NCI-H2227 treated with DMSO at 0.1 percent for 48 hours (cell line): ENCODE measurements at regions not wholly inside any gene's neighbourhood (a gene's known extent, or its start where the extent isn't known, plus 50 kb on each side); places are given as distances from the start of the nearest gene placed in this dataset.
A peak's percentile ranks its signal among the peaks of the same experiment; 100 is the strongest.
"Not testable (repeated sequence)": the region's sequence is repeated elsewhere in the genome, so short reads cannot be mapped to it uniquely, and the experiment has no call there.

Experiments used
- DNase-seq: peaks from one replicate; lab custom pipeline; 2025; lab: John Stamatoyannopoulos, UW

GRCh38 chr7:91405873-91406272 lies 141.6 kb downstream of the FZD1 start:
- not testable (repeated sequence) for DNase-seq

DNA sequence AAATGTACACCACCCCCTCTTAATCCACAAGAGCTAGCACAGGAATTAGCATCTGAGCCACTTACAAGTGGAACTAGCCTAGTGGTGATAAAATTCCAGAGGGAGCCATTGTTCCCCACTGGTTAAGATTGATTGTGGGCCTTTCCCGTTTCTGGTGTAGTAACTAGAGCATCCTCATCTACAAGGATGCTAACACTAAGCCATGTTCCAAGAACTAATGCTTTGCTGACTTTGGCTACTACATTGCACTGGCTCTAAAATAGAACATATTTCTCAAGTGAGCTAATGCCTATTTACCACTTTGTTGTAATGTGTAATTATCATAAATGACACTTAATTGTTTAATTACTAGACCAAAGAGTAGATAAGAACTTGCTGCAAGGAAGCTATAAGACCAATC lies 143.7 kb downstream of the FZD1 start:
- no peak for DNase-seq

DNA sequence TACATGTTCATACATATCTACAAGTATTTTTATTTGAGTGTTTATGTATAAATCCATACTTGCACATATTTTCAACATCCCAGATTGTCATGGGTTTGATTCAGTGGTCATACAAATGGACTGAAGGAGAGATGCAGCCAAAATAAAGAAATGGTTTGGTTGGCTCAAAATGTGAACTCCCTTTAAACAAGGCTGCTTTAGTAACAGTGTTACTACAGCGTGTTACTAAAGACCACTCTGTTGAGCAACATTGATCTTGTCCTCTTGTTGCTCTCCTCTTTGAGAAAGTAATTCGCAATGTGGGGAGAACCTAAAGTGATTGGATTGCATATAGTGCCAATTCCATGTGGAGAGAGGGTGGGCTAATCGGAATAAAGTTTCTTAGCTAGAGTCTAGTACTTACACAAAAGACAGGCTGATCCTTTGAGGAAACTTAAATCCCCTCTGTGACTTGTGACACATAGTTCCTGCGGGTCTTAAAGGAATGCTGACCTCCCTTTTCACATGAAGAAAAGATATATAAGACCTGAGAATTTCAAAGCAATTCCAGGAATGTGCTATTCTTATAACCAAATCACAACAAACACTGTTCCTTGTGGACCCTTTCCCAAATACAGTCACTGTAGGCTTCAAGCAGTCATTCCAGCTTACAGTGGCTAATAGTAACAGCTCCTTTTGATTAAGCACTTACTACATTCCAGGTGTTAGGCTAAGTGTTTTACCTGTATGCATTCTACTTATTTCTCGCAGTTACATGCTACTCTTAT lies 144.3 kb downstream of the FZD1 start:
- DNase-seq = no peak

- DNase-seq = no peak
These were observed 146.8 kb downstream of the FZD1 start for GRCh38 chr7:91411060-91411459.

GRCh38 chr7:91412298-91412697 lies 148.1 kb downstream of the FZD1 start:
- no peak for DNase-seq

DNA sequence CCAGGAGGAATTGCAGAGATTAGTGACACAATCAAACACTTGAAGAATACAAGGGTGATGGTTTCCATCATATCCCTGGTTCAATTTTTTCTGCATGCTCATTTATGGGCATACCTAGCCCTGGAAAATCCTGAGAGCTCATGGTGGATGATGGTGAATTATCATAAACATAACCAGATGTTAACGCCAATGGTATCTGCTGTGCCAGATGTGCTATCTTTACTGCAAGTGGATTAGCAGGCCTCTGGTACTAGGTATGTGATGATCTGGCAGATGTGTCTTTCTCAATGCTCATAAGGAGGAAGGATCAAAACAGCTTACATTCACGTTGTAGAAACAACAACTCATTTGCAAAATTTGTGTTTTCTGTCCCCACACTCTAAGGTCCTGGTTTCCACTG lies 150.5 kb downstream of the FZD1 start:
- DNase-seq = no peak

GRCh38 chr7:91416155-91416865 lies 152.1 kb downstream of the FZD1 start:
- no peak for DNase-seq

DNA sequence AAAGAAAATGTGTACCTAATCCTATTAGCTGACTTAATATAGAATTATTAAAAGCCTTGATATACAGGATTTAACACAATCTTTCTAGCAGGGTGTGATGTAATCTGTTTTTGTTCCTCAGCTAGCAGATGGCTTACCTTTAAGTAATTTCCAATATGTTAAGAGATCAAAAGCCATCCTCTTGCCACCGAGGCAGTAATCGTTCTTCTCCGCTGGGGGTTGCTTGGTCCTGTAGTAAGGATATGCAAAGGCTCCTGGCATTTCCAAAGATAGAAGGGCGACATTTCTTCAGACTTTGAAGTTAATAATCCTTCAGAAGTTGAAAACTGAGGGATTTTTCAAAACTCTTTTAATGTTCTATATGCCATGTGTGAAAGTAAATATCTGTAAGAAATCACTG lies 156.4 kb downstream of the FZD1 start:
- no peak for DNase-seq

GRCh38 chr7:91421018-91421417 lies 156.8 kb downstream of the FZD1 start:
- DNase-seq = no peak

- DNase-seq = no peak
These were observed 160.1 kb downstream of the FZD1 start for GRCh38 chr7:91424371-91424770.

DNA sequence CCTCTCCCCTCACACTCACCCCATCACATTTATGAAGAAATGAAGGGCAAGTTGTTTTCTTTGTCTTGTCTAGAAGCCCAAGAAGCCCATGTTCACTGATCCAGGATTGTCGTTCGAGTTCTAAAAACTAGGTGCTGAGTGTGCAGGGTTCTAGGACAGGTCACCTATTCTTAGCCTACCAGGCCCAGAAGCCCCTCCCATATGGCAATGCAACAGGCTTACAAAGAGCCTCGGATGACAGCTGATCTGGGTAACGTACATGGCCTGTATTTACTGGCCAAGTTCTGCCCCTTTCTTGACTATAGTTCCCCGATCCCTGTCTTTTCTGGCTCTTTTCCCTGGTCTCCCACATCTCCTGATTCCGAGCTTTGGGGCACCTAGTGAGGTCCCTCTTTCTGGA lies 160.9 kb downstream of the FZD1 start:
- no peak for DNase-seq

DNA sequence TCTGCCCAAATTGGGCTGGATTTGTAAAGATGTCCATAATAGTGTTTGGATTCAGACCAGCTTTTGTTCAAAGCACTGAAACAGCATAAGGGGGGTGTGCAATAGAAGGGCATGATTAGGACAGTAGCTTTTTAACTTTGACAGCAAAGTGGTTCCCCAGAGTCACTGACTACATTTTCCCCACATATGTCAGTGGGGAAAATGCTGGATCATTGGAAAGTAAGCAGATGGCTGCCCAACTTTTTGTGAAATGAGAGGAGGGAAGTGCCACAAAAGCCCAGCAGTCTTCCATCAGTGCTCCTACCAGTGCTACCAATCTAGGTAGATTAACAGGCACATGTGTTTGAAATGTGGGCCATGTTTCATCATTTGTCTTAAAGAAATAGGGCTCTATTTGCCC lies 162.8 kb downstream of the FZD1 start:
- no peak for DNase-seq

DNA sequence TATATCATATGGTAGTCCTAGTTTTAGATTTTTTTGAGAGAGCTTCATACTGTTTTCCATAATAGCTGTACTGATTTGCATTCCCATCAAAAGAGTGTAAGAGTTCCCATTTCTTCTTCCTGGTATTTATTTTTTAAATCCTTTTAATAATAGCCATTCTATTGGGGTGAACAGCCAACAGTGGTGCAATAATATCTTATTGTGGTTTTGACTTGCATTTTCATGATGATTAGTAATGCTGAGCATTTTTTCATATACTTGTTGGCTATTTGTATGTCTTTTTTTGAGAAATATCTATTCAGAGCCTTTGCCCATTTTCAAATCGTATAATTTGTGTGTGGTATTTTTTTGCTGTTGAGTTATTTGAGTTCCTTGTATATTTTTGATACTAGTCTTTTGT lies 167.4 kb downstream of the FZD1 start:
- DNase-seq = no peak

DNA sequence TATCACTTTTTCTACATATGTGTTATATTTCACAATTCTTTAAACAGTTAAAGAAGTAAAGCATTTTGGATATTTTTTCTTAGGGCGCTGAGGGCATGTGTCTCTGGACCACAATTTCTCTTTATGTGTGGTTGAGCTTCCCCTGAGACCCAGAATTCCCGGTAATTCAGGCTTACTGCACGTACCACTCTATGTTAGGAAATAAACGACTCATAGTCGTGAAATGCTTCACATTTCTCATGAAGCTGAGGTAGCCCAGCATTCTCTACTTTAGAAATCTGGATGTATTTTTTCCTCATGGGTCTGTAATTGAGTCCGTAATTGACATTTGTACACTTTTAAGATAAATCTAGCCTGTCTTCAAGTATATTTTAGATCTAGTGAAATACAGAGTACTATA lies 170.6 kb downstream of the FZD1 start:
- DNase-seq = no peak

GRCh38 chr7:91435381-91436059 lies 171.3 kb downstream of the FZD1 start:
- no peak for DNase-seq

DNA sequence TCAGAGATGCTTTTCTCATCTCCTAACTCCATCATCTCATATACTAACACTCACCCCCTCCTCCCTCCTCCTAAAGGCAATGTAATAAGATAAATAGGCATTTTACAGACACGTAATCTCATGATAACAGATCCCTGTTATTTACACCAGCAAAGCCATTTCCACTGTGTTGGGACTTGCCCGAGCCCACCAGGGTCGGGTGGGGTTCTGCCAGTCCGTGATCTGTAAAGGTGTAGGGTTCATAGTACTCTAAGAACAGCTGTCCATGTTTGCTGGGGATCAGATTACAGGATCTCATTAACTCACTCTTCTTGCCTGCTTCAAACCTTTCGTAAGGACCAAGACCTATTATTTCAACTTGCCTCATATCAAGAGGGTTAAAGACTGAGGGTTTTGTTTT lies 172.4 kb downstream of the FZD1 start:
- peak; percentile 2 for DNase-seq

DNA sequence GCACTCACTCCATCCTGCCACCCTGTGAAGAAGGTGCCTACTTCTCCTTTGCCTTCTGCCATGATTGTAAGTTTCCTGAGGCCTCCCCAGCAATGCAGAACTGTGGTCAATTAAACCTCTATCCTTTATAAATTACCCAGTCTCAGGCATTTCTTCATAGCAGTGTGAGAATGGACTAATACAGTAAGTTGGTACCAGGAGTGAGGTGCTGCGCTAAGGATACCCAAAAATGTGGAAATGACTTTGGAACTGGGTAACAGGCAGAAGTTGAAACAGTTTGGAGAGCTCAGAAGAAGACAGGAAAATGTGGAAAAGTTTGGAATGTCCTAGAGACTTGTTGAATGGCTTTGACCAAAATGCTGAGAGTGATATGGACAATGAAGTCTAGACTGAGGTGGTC lies 176.0 kb downstream of the FZD1 start:
- DNase-seq = not testable (repeated sequence)

GRCh38 chr7:91443862-91444261 lies 179.6 kb downstream of the FZD1 start:
- no peak for DNase-seq

DNA sequence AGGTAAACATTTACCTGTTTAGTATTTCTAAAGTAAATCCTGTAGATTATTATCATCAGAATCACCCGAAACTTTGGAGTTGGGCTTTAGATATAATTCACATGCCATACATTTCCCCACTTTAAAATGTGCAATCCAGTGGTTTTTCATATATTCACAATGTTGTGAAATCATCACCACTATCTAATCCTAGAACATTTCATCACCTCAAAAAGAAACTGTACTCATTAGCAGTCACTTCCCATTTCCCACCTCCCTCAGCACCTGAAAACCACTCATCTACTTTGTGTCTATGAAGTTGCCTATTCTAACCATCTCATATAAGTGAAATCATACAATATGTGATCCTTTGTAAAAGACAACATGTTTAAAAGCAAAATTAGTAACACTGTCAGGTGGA lies 182.6 kb downstream of the FZD1 start:
- no peak for DNase-seq

DNA sequence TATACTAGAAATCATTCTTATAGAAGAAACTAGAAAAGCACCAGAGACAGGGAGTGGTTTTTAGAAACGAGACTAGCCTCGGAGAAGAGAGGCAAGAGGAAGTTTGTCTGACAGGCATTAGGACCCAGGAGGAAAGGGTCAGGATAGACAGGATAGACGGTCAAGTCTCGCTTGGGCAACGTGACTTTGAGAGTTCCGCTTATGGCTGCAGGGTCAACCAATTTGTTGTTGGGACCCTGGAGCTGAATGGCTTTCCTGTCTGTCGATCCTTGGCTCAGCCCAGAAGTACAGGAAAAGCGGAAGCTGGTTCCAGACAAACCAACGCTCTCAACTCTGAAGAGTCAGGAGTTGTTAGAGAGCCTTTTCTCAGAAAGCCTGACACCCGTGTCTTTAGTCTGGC lies 191.2 kb downstream of the FZD1 start:
- DNase-seq = no peak

GRCh38 chr7:91457208-91457607 lies 193.0 kb downstream of the FZD1 start:
- DNase-seq = no peak

DNA sequence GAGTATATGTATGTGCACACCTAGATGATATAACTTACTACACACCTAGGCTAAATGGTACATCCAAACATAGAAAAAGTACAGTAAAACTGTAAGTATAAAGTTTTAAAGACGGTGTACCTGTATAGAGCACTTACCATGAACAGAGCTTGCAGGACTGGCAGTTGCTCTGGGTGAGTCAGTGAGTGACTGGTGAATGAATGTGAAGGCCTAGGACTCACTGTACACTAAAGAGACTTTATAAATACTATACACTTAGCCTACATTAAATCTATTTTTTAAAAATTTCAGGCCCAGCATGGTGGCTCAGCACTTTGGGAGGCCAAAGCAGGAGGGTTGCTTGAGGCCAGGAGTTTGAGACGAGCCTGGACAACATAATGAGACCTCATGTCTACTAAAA lies 195.3 kb downstream of the FZD1 start:
- DNase-seq = no peak

GRCh38 chr7:91462316-91462715 lies 198.1 kb downstream of the FZD1 start:
- DNase-seq = no peak
